ENCODE measurements at regions not wholly inside any gene's neighbourhood (a gene's known extent, or its start where the extent isn't known, plus 50 kb on each side); places are given as distances from the start of the nearest gene placed in this dataset.
"Not testable (repeated sequence)": the region's sequence is repeated elsewhere in the genome, so short reads cannot be mapped to it uniquely, and the experiment has no call there.

DNA sequence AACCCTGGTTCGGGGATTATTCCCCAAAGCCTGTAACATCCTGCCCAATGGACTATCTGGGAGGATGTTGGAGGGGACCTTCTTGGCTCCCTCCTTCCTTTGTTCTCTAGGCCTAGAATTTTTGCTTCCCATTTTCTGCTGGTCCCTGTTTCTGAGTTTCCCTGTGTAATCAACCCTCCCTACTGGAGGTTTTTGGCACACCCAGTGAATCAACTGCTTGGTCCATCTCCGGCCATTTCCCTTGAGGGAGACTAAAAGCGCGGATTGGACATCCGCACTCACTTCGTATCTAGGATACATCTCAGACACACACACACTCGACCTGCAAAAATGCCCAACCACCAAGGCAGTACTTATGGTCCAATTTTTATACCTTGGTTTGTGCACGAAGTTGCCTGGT is 108.2 kb upstream of the MAGEE2 start:
- ATAC-seq (peak in 1 of 4 donors; percentile 72), DNase-seq (peak in 2 of 5 donors; percentile 7 to 17)
- no peak overlapping the region for H3K4me3 ChIP-seq
- TF ChIP-seq CTCF (IDR thresholded peaks at IDR 0.05) (no peak), POLR2A (IDR thresholded peaks at IDR 0.05) (no peak)
- H3K4me1 ChIP-seq = no peaks in the 10 kb centered on the region
- H3K27ac ChIP-seq = peak overlapping the region in 4 of 12 donors; percentile 9 to 46 (median 18)
- H3K9me3 ChIP-seq = no peaks in the 10 kb centered on the region
- intact Hi-C loops (cut with DNase I) = no loop called here
- WGBS, 4 donors = 53 to 65% (median 59%) methylated on average over 8 of the region's 8 CpGs
- H3K27me3 ChIP-seq = peaks cover 0 to 4% (median 0%) of the 10 kb centered on the region in 9 donors
- H3K36me3 ChIP-seq = no peaks in the 10 kb centered on the region

DNA sequence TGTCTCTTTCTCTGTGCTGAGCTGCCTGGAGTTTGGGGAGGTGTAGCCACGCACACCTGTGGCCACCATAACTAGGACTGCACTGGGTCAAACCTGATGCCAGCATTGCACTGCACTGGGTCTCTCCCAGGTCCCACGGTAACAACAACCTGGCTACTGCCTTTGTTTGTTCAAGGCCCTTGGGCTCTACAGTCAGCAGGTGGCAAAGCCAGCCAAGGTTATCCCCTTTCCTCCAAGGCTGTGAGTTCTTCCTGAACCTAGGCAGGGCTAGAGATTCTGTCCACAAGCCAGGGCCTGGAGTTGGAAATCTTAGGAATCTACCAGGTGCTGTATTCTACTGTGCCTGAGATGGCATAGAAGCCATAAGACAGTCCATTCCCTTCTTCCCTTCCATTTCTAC is 126.7 kb upstream of the MAGEE2 start:
- WGBS, 4 donors = 50 to 85% (median 70%) methylated on average over 2 of the region's 2 CpGs
- no peak overlapping the region for H3K4me3 ChIP-seq
- intact Hi-C loops (cut with DNase I) = no loop called here
- DNase-seq (no peak), ATAC-seq (no peak)
- no peaks in the 10 kb centered on the region for H3K36me3 ChIP-seq
- H3K9me3 ChIP-seq = peaks cover 0 to 6% (median 0%) of the 10 kb centered on the region in 12 donors
- TF ChIP-seq POLR2A (IDR thresholded peaks at IDR 0.05) = no peak
- TF ChIP-seq CTCF (IDR thresholded peaks at IDR 0.05) = no peak
- no peaks in the 10 kb centered on the region for H3K4me1 ChIP-seq
- peaks cover 0 to 4% (median 0%) of the 10 kb centered on the region in 9 donors for H3K27me3 ChIP-seq
- H3K27ac ChIP-seq = no peak overlapping the region

- ATAC-seq (no peak), DNase-seq (no peak)
- H3K4me3 ChIP-seq = no peak overlapping the region
- peaks cover 0 to 17% (median 0%) of the 10 kb centered on the region in 9 donors for H3K27me3 ChIP-seq
- H3K36me3 ChIP-seq = no peaks in the 10 kb centered on the region
- H3K9me3 ChIP-seq = peaks cover 0 to 7% (median 0%) of the 10 kb centered on the region in 12 donors
- no peak overlapping the region for H3K27ac ChIP-seq
- TF ChIP-seq POLR2A (IDR thresholded peaks at IDR 0.05) (no peak), CTCF (IDR thresholded peaks at IDR 0.05) (no peak)
- no peaks in the 10 kb centered on the region for H3K4me1 ChIP-seq
- intact Hi-C loops (cut with DNase I) = no loop called here
- 49 to 64% (median 59%) methylated on average over 4 to 5 of the region's 5 CpGs for WGBS, 4 donors
Measured at GRCh38 chrX:75957107-75957610, 172.1 kb upstream of the MAGEE2 start.

GRCh38 chrX:75961321-75961720 is 176.3 kb upstream of the MAGEE2 start:
- DNase-seq; H3K27ac ChIP-seq; ATAC-seq; H3K4me1 ChIP-seq; H3K4me3 ChIP-seq; intact Hi-C loops (cut with DNase I); H3K9me3 ChIP-seq; H3K36me3 ChIP-seq: not testable (repeated sequence)
- 76 to 92% (median 88%) methylated on average over 1 of the region's 1 CpG for WGBS, 4 donors
- H3K27me3 ChIP-seq = peaks cover 0 to 12% (median 0%) of the 10 kb centered on the region in 9 donors

DNA sequence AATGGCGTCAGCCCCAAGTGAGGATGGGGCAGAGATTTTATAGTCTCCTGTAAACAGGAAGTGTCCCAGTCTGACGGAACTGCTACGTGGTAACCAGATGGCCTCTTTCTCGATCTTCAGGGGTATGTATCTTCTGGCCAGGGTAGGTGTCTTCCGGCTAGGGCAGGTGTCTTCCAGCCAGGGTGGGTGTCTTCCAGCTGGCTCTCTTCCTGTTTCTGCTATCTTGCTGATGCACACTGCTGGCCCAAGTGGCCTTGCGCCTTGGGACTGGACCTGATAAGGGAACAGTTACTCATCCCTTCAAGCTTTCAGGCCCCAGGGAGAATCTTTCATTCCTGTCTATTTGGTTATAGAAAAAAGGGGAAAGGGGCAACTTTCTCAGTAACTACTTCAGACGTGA is 178.7 kb upstream of the MAGEE2 start:
- no peak for DNase-seq
- Histone ChIP-seq H3K36me3 (no peaks in the 10 kb centered on the region), H3K9me3 (no peaks in the 10 kb centered on the region), H3K4me1 (no peaks in the 10 kb centered on the region), H3K27me3 (peaks cover 0 to 8% (median 0%) of the 10 kb centered on the region in 9 donors), H3K27ac (no peak overlapping the region), H3K4me3 (no peak overlapping the region)
- 72 to 76% (median 73%) methylated on average over 7 of the region's 7 CpGs for WGBS, 4 donors
- ATAC-seq = no peak
- intact Hi-C loops (cut with DNase I) = no loop called here
- no peak for TF ChIP-seq CTCF (IDR thresholded peaks at IDR 0.05)

Data from heart left ventricle (tissue), 16 donors.